SK-N-SH (cell line): ENCODE measurements at regions not wholly inside any gene's neighbourhood (a gene's known extent, or its start where the extent isn't known, plus 50 kb on each side); places are given as distances from the start of the nearest gene placed in this dataset.

ENCODE experiments used
- POLR2AphosphoS5 ChIP-seq: IDR thresholded peaks from 2 replicates; pipeline ENCODE4 v1.6.1; 2012; ENCODE audit warnings: low read depth, low read length
- SMC3 ChIP-seq: IDR thresholded peaks from 2 replicates; pipeline ENCODE4 v1.6.1; 2012; ENCODE audit warnings: low read depth, low read length, improper control_type of control experiment

- TF ChIP-seq SMC3 (no peak), POLR2AphosphoS5 (no peak)
Observed at GRCh38 chr10:8224591-8224990, 170.1 kb downstream of the GATA3 start.
